GM10248 (cell line): ENCODE measurements at regions not wholly inside any gene's neighbourhood (a gene's known extent, or its start where the extent isn't known, plus 50 kb on each side); places are given as distances from the start of the nearest gene placed in this dataset.

Source experiments
- CTCF ChIA-PET: fragments of 300-600 bp; sonication (Branson Sonifier 250); formaldehyde crosslinking; extraction: SDS; loops from one replicate; lab custom pipeline; 2021; ENCODE audit warnings: antibody characterized with exemption; lab: Yijun Ruan, JAX
- POLR2A ChIA-PET: fragments of 350-650 bp; sonication (Branson Sonifier 250); formaldehyde crosslinking; extraction: SDS; loops from one replicate; lab custom pipeline; 2020; ENCODE audit warnings: antibody characterized with exemption; lab: Yijun Ruan, JAX
- DNase-seq: peaks from one replicate; pipeline ENCODE4 v3.0.0; 2012; ENCODE audit errors: extremely low spot score
- TF ChIP-seq, protein P1 (sequence below): IDR thresholded peaks from 2 replicates; pipeline ENCODE4 v1.5.1; 2012; ENCODE audit warnings: mild to moderate bottlenecking, low read depth; ENCODE audit errors: extremely low read depth, missing control alignments, control extremely low read depth

DNA sequence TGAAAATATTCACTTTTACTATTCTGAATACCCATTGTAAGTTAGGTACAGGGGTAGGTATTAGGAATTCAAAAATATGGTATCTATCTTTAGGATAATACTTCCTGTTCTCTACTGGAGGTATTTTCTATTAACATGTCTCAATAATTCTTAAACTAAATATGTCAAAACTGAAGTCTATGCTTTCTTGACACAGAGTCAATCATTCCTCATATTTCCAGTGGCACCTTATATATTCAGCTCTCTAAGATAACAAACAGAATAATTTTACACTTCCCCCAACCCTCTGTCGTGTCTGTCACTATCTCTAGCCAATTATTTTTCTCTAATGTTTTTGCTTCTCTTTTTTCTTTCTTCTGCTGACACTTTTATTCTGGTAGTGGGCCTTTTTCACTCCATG is 138.9 kb downstream of the TMEM26 start:
- no peak for DNase-seq
- TF ChIP-seq, protein P1, sequence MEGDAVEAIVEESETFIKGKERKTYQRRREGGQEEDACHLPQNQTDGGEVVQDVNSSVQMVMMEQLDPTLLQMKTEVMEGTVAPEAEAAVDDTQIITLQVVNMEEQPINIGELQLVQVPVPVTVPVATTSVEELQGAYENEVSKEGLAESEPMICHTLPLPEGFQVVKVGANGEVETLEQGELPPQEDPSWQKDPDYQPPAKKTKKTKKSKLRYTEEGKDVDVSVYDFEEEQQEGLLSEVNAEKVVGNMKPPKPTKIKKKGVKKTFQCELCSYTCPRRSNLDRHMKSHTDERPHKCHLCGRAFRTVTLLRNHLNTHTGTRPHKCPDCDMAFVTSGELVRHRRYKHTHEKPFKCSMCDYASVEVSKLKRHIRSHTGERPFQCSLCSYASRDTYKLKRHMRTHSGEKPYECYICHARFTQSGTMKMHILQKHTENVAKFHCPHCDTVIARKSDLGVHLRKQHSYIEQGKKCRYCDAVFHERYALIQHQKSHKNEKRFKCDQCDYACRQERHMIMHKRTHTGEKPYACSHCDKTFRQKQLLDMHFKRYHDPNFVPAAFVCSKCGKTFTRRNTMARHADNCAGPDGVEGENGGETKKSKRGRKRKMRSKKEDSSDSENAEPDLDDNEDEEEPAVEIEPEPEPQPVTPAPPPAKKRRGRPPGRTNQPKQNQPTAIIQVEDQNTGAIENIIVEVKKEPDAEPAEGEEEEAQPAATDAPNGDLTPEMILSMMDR = no peak
- ChIA-PET CTCF (interaction anchor here (1.3 kb wide), 1 partner anchor 9 kb away, joined by 3 read pairs; no protein-coding TSS in a partner anchor), POLR2A (no interaction called here)

DNA sequence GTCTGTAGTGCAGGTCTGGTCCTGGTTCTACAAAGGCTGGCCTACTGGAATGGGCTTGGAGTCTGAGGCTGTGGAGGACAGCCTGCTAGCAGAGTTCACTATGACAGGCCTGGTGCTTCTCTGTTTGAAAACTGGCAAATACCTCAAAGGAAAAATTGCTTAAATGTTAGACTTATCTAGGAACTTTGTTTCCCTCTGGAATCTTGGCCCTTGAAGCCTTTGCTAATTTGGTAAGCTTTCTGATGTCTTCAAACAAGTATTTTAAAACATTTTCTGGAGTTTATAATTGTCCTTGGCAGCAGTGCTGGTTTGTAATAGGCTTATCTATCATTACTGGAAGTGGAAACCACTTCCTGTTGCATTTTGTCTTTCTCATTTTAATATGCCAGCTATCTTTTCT is 139.7 kb downstream of the TMEM26 start:
- ChIA-PET CTCF (no interaction called here), POLR2A (no interaction called here)
- TF ChIP-seq, protein P1 = no peak
- no peak for DNase-seq

GRCh38 chr10:61304746-61305145 is 148.4 kb downstream of the TMEM26 start:
- POLR2A ChIA-PET = no interaction called here
- no peak for DNase-seq
- CTCF ChIA-PET = no interaction called here
- TF ChIP-seq, protein P1 = no peak

- ChIA-PET POLR2A (no interaction called here), CTCF (no interaction called here)
- no peak for DNase-seq
Measured at GRCh38 chr10:61302124-61302523, 151.1 kb downstream of the TMEM26 start.

DNA sequence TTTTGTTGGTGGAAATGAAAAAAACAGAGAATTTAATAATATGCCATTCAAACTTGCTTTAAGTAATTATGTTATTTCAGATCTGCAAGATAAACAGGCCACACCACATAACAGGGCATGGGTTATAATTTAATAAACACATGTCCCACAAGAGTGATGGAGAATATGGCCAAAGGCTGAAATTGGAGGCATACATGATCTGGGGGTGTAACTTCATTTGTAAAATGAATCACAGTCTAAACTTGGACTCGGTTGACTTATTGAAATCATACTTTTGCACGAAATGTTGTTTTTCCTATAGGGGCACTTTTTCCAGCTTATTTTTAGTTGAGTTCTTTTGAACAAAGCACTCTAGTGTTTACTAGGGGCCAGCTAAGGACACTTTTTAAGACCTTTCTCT is 151.6 kb downstream of the TMEM26 start:
- TF ChIP-seq, protein P1 = no peak
- CTCF ChIA-PET = no interaction called here
- no peak for DNase-seq
- POLR2A ChIA-PET = no interaction called here

More at GRCh38 chr10:61302124-61302523, 151.1 kb downstream of the TMEM26 start:
- TF ChIP-seq, protein P1 = no peak

DNA sequence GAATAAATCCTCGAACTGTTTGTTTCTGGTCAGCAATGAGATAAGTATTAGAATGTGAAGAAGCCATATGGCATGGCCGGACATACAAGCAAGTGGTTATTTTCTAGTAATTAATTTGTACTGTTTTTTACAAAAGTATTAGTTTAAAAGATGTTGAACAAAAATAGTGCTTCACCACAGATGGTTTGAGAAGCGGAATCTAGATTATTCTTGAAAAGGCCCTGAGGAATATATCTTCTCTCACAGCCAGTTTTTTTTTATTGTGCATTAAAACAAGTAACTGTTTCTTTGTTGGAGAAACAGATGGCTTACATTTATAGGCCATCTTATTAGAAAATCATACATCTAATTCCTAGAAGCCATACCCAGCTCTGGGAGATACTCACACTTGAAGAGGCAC is 153.3 kb downstream of the TMEM26 start:
- ChIA-PET POLR2A (no interaction called here), CTCF (no interaction called here)
- DNase-seq = no peak
- TF ChIP-seq, protein P1 = no peak

DNA sequence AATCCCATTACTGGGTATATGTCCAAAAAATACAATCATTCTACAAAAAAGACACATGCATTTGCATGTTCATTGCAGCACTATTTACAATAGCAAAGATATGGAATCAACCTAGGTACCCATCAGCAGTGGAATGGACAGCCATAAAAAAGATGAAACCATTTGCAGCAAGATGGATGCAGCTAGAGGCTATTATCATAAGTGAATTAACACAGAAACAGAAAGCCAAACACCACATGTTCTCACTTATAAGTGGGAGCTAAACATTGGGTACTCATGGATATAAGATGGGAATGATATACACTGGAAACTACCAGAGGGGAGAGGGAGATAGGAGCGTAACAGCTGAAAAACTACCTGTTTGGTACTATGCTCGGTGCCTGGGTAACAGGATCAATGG is 154.0 kb downstream of the TMEM26 start:
- TF ChIP-seq, protein P1 = no peak
- DNase-seq = no peak
- POLR2A ChIA-PET = no interaction called here
- CTCF ChIA-PET = no interaction called here
